Loucy (cell line): ENCODE measurements at regions not wholly inside any gene's neighbourhood (a gene's known extent, or its start where the extent isn't known, plus 50 kb on each side); places are given as distances from the start of the nearest gene placed in this dataset.

Experiments used
- CTCF ChIP-seq: fragments of 200-600 bp; sonication (generic); conservative IDR thresholded peaks from 2 replicates; pipeline ENCODE4 v1.5.1; 2014; ENCODE audit warnings: mild to moderate bottlenecking, antibody characterized with exemption, low read length
- EZH2phosphoT487 ChIP-seq: fragments of 200-600 bp; IDR thresholded peaks from 2 replicates; pipeline ENCODE4 v1.6.1; 2018; ENCODE audit warnings: antibody characterized with exemption, mild to moderate bottlenecking, moderate library complexity, borderline replicate concordance

- TF ChIP-seq CTCF (no peak), EZH2phosphoT487 (no peak)
Measured at GRCh38 chr6:128659276-128659675, 138.9 kb upstream of the PTPRK start.
